Peyer's patch (tissue), 4 donors: ENCODE measurements at regions not wholly inside any gene's neighbourhood (a gene's known extent, or its start where the extent isn't known, plus 50 kb on each side); places are given as distances from the start of the nearest gene placed in this dataset.

Experiments
- POLR2A ChIP-seq, 2 donors: fragments of 450-650 bp; IDR thresholded peaks; one replicate each; pipeline ENCODE4 v1.5.1; 2017; ENCODE audit warnings: antibody characterized with exemption in 2 of 2, mild to moderate bottlenecking in 2 of 2, moderate library complexity in 2 of 2
- TF ChIP-seq, protein P1 (sequence below), 6 experiments: fragments of 450-650 bp in 4 of 6; fragments of 200-600 bp in 2 of 6; sonication (generic) in 1 of 6; IDR thresholded peaks; one replicate each; pipeline ENCODE4 v1.5.1; 2017 to 2019; ENCODE audit warnings: antibody characterized with exemption in 6 of 6, mild to moderate bottlenecking in 3 of 6, moderate library complexity in 1 of 6

DNA sequence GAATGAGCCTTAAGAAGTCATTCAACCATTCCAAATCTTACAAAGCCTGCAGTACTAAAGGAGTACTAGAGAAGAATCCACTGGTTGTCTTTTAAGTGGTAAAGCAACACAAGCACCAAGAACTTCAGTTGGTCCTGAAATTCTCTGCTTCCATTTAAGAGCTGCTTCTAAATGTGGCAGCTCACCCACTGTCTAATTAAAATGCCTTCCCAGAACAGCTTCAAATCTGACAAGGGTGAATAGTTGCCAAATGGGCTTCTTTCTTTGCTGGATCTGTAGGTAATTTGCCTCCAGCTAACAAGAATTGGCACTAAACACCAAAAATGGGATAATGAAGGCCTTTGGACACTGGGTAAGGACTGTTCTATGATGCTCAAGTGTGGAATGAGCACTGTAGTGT lies 72.2 kb upstream of the NAP1L1 start:
- TF ChIP-seq, protein P1, sequence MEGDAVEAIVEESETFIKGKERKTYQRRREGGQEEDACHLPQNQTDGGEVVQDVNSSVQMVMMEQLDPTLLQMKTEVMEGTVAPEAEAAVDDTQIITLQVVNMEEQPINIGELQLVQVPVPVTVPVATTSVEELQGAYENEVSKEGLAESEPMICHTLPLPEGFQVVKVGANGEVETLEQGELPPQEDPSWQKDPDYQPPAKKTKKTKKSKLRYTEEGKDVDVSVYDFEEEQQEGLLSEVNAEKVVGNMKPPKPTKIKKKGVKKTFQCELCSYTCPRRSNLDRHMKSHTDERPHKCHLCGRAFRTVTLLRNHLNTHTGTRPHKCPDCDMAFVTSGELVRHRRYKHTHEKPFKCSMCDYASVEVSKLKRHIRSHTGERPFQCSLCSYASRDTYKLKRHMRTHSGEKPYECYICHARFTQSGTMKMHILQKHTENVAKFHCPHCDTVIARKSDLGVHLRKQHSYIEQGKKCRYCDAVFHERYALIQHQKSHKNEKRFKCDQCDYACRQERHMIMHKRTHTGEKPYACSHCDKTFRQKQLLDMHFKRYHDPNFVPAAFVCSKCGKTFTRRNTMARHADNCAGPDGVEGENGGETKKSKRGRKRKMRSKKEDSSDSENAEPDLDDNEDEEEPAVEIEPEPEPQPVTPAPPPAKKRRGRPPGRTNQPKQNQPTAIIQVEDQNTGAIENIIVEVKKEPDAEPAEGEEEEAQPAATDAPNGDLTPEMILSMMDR (IDR thresholded peaks at IDR 0.05) = no peak
- no peak for TF ChIP-seq POLR2A (IDR thresholded peaks at IDR 0.05)
